ENCODE measurements at regions not wholly inside any gene's neighbourhood (a gene's known extent, or its start where the extent isn't known, plus 50 kb on each side); places are given as distances from the start of the nearest gene placed in this dataset.

DNA sequence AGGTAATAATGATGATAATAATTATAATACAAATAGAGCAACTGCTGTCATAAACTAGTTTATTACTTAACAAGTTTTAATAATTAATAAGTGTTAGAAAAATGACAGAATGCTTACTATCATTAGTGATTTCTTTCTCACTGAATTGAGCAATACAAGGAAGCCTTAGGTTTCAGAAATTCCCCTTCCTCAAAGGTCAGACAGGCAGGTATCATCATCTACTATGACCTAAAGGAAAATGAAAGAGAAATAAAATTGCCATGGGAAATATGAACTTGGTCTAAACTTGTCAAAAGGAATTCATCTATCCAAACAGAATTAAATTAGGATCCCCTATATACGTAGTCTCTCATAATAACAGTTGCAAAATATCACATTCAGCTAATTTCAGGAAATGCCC lies 56.3 kb upstream of the SLC7A11 start:
- DNase-seq, result no peak

DNA sequence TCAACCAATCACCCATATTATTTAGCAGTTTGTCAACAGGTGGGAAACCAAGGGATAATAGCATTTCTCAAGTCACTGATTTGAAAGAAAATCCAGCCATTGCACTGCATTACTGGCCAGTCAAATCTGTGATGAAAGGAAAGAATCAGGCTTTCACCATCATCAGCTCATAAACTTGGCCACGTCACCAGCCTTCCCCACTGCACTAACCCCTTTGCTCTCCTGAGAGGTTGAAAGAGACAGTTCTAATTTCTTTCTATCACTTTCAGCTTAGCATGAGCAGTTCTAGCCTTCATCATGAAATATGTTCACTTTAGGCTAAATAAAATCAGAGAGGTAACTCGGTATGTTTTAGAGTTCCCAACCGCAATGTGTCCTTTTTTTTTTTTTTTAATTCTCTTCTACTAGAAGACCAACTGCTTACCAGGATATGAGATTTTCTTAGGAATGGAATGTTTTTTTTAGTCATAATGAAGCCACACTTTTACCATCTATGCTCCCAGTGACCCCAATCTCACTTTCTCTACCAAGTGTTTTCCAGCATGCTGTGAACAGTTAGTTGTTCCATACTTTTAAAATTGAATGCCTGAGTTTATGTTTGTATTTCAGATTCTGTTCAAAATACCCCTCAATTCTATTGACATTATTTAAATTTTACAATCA lies 55.7 kb upstream of the SLC7A11 start:
- no peak for DNase-seq

GRCh38 chr4:138292321-138292720 lies 50.2 kb upstream of the SLC7A11 start:
- no peak for DNase-seq

Data from NCI-H1105 (cell line).